GM12891 (cell line): ENCODE measurements at regions not wholly inside any gene's neighbourhood (a gene's known extent, or its start where the extent isn't known, plus 50 kb on each side); places are given as distances from the start of the nearest gene placed in this dataset.

Experiments
- DNase-seq: peaks from one replicate; pipeline ENCODE4 v3.0.0; 2011; ENCODE audit warnings: low spot score; ENCODE audit not compliant: insufficient read length
- FAIRE-seq: peaks from 2 replicates; lab custom pipeline; 2011; peaks lifted over from hg19 to GRCh38; lab: Jason Lieb, UNC
- PAX5 ChIP-seq: IDR thresholded peaks from 2 replicates; pipeline ENCODE4 v1.6.1; 2011; ENCODE audit warnings: low read length, moderate library complexity, mild to moderate bottlenecking; ENCODE audit not compliant: insufficient read depth, severe bottlenecking
- POLR2A ChIP-seq: IDR thresholded peaks from 2 replicates; pipeline ENCODE4 v1.6.1; 2011; ENCODE audit warnings: low read depth, low read length, control low read depth
- POLR2AphosphoS5 ChIP-seq: IDR thresholded peaks from 2 replicates; pipeline ENCODE4 v1.6.1; 2011; ENCODE audit warnings: low read depth, low read length, control low read depth
- POU2F2 ChIP-seq: IDR thresholded peaks from 2 replicates; pipeline ENCODE4 v1.6.1; 2011; ENCODE audit warnings: low read depth, mild to moderate bottlenecking, control low read depth, low read length, moderate library complexity
- SPI1 ChIP-seq: IDR thresholded peaks from 2 replicates; pipeline ENCODE4 v1.6.1; 2011; ENCODE audit warnings: low read depth, low read length, control low read depth
- TAF1 ChIP-seq: IDR thresholded peaks from 2 replicates; pipeline ENCODE4 v1.6.1; 2011; ENCODE audit warnings: low read depth, low read length, control low read depth

GRCh38 chr12:76226956-76227355 is 121.3 kb downstream of the BBS10 start:
- TF ChIP-seq TAF1 (no peak), POLR2AphosphoS5 (no peak), SPI1 (no peak), POLR2A (no peak), PAX5 (no peak)
- DNase-seq (no peak), FAIRE-seq (no peak)

- TF ChIP-seq POU2F2 (no peak), POLR2A (no peak), PAX5 (no peak), POLR2AphosphoS5 (no peak), SPI1 (no peak), TAF1 (no peak)
- FAIRE-seq (no peak), DNase-seq (no peak)
Observed at GRCh38 chr12:76226397-76226796, 121.8 kb downstream of the BBS10 start.

- no peak for TF ChIP-seq PAX5
- TF ChIP-seq SPI1 = no peak
- no peak for TF ChIP-seq POLR2A
- TF ChIP-seq TAF1 = no peak
- TF ChIP-seq POU2F2 = no peak
- no peak for TF ChIP-seq POLR2AphosphoS5
- DNase-seq (no peak), FAIRE-seq (no peak)
Observed at GRCh38 chr12:76223869-76224268, 124.3 kb downstream of the BBS10 start.

GRCh38 chr12:76220980-76221379 is 127.2 kb downstream of the BBS10 start:
- DNase-seq (no peak), FAIRE-seq (no peak)
- TF ChIP-seq POLR2A (no peak), PAX5 (no peak), SPI1 (no peak), POU2F2 (no peak), POLR2AphosphoS5 (no peak), TAF1 (no peak)

- FAIRE-seq (no peak), DNase-seq (no peak)
- TF ChIP-seq SPI1 (no peak), TAF1 (no peak), PAX5 (no peak), POLR2A (no peak), POU2F2 (no peak), POLR2AphosphoS5 (no peak)
Observed at GRCh38 chr12:76219806-76220205, 128.4 kb downstream of the BBS10 start.

GRCh38 chr12:76216585-76217472 is 131.4 kb downstream of the BBS10 start:
- TF ChIP-seq PAX5 = no peak
- TF ChIP-seq POU2F2 = no peak
- TF ChIP-seq TAF1 = no peak
- TF ChIP-seq SPI1 = peak; percentile 79
- TF ChIP-seq POLR2A = no peak

GRCh38 chr12:76208129-76208528 is 123.6 kb upstream of the NAP1L1 start:
- TF ChIP-seq POLR2A (no peak), TAF1 (no peak), POU2F2 (no peak), PAX5 (no peak), POLR2AphosphoS5 (no peak), SPI1 (no peak)
- DNase-seq (no peak), FAIRE-seq (no peak)

More at GRCh38 chr12:76216585-76217472, 131.4 kb downstream of the BBS10 start:
- DNase-seq (no peak), FAIRE-seq (peak; percentile 20)

- FAIRE-seq = no peak
- no peak for TF ChIP-seq PAX5
- TF ChIP-seq POU2F2 = no peak
- TF ChIP-seq POLR2A = no peak
- TF ChIP-seq TAF1 = no peak
- TF ChIP-seq POLR2AphosphoS5 = no peak
- no peak for TF ChIP-seq SPI1
- no peak for DNase-seq
Observed at GRCh38 chr12:76206677-76207072, 122.2 kb upstream of the NAP1L1 start.

GRCh38 chr12:76206039-76206676 is 121.7 kb upstream of the NAP1L1 start:
- no peak for FAIRE-seq
- DNase-seq = no peak
- TF ChIP-seq PAX5 (no peak), POLR2A (no peak), SPI1 (no peak)
